Upper lobe of left lung (tissue), 6 donors: ENCODE measurements at regions not wholly inside any gene's neighbourhood (a gene's known extent, or its start where the extent isn't known, plus 50 kb on each side); places are given as distances from the start of the nearest gene placed in this dataset.

Source experiments
- ATAC-seq, 2 donors: fragments of 200-7000 bp; cut with Tn5 transposase; one replicate each; pipeline ENCODE4 v1.9.1; 2022; ENCODE audit warnings: mild to moderate bottlenecking in 2 of 2, moderate library complexity in 2 of 2; ENCODE audit not compliant: low FRiP score in 2 of 2
- DNase-seq, 2 donors: peaks; one replicate each; pipeline ENCODE4 v3.0.0-alpha.2; 2019 to 2020
- H3K27ac ChIP-seq, 4 donors: fragments of 200-600 bp; sonication (generic); one replicate each; pipeline ENCODE4 v1.5.1; 2016 to 2019
- H3K27me3 ChIP-seq, 4 donors: fragments of 200-600 bp; sonication (generic); one replicate each; pipeline ENCODE4 v1.5.1; 2017 to 2019
- H3K36me3 ChIP-seq, 4 donors: fragments of 200-600 bp; sonication (generic); one replicate each; pipeline ENCODE4 v1.5.1; 2016 to 2019
- H3K4me1 ChIP-seq, 4 donors: fragments of 200-600 bp; sonication (generic); one replicate each; pipeline ENCODE4 v1.5.1; 2018 to 2019
- H3K4me3 ChIP-seq, 4 donors: fragments of 200-600 bp; sonication (generic); one replicate each; pipeline ENCODE4 v1.5.1; 2017 to 2019; ENCODE audit warnings: mild to moderate bottlenecking in 2 of 4, moderate library complexity in 1 of 4
- H3K9me3 ChIP-seq, 4 donors: fragments of 200-600 bp; sonication (generic); one replicate each; pipeline ENCODE4 v1.5.1; 2018 to 2019
- EP300 ChIP-seq, 4 donors: sonication (generic); formaldehyde crosslinking; IDR thresholded peaks; one replicate each; pipeline ENCODE4 v1.5.1; 2017; ENCODE audit warnings: antibody characterized with exemption in 4 of 4, control low read depth in 2 of 4
- POLR2A ChIP-seq, 4 donors: fragments of 450-650 bp; IDR thresholded peaks; one replicate each; pipeline ENCODE4 v1.5.1; 2016 to 2017; ENCODE audit warnings: antibody characterized with exemption in 4 of 4, mild to moderate bottlenecking in 2 of 4
- POLR2AphosphoS5 ChIP-seq, 2 donors: sonication (generic); formaldehyde crosslinking; IDR thresholded peaks; one replicate each; pipeline ENCODE4 v1.5.1; 2017; ENCODE audit warnings: antibody characterized with exemption in 2 of 2
- WGBS, 2 donors: methylation state at CpG; one replicate each; pipeline ENCODE4 v1.1.5; 2017 to 2018; 5-methylcytosine and 5-hydroxymethylcytosine counted together
- TF ChIP-seq, protein P1 (sequence below), 6 experiments: fragments of 450-650 bp in 4 of 6; fragments of 200-600 bp in 2 of 6; sonication (generic) in 2 of 6; IDR thresholded peaks; one replicate each; pipeline ENCODE4 v1.5.1; 2016 to 2019; ENCODE audit warnings: antibody characterized with exemption in 6 of 6
- donor health status: DM: no; HTN: no; CAD: no; lungs with moderate emphysema.
- donor health status: DM: no; HTN: yes; CAD: no; lungs with severe emphysema.

DNA sequence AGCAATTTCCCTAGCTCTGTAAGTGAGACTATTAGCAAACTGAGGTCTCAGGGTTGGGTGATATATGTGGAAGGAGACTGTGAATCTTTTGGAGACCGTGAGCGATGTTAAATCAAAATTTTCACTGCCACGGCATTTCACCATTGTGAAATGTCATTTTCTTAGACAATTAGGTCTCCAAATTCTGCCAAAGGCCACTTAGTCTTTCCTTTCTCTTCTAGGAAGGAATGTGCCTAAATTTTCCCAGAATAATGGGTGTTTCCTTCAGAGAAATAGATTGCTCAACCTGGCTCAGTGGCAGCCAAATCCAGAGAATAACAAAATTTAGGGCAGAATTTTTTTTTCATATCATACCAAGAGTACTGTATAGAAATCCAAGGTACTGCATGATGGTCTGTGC, 64.5 kb upstream of the SCEL start:
- TF ChIP-seq POLR2AphosphoS5 (IDR thresholded peaks at IDR 0.05) (peak in 1 of 2 donors; percentile 15), EP300 (IDR thresholded peaks at IDR 0.05) (peak in 2 of 4 donors; percentile 11 to 40), POLR2A (IDR thresholded peaks at IDR 0.05) (no peak)
- TF ChIP-seq, protein P1, sequence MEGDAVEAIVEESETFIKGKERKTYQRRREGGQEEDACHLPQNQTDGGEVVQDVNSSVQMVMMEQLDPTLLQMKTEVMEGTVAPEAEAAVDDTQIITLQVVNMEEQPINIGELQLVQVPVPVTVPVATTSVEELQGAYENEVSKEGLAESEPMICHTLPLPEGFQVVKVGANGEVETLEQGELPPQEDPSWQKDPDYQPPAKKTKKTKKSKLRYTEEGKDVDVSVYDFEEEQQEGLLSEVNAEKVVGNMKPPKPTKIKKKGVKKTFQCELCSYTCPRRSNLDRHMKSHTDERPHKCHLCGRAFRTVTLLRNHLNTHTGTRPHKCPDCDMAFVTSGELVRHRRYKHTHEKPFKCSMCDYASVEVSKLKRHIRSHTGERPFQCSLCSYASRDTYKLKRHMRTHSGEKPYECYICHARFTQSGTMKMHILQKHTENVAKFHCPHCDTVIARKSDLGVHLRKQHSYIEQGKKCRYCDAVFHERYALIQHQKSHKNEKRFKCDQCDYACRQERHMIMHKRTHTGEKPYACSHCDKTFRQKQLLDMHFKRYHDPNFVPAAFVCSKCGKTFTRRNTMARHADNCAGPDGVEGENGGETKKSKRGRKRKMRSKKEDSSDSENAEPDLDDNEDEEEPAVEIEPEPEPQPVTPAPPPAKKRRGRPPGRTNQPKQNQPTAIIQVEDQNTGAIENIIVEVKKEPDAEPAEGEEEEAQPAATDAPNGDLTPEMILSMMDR (IDR thresholded peaks at IDR 0.05): no peak
- peak in 1 of 2 donors; percentile 60 for ATAC-seq
- H3K4me3 ChIP-seq: no peak overlapping the region
- no peak for DNase-seq
- H3K4me1 ChIP-seq: no peaks in the 10 kb centered on the region
- no peaks in the 10 kb centered on the region for H3K36me3 ChIP-seq
- H3K27me3 ChIP-seq: no peaks in the 10 kb centered on the region
- 86 to 92% methylated on average over 3 of the region's 3 CpGs for WGBS, 2 donors
- no peaks in the 10 kb centered on the region for H3K9me3 ChIP-seq
- H3K27ac ChIP-seq: no peak overlapping the region

DNA sequence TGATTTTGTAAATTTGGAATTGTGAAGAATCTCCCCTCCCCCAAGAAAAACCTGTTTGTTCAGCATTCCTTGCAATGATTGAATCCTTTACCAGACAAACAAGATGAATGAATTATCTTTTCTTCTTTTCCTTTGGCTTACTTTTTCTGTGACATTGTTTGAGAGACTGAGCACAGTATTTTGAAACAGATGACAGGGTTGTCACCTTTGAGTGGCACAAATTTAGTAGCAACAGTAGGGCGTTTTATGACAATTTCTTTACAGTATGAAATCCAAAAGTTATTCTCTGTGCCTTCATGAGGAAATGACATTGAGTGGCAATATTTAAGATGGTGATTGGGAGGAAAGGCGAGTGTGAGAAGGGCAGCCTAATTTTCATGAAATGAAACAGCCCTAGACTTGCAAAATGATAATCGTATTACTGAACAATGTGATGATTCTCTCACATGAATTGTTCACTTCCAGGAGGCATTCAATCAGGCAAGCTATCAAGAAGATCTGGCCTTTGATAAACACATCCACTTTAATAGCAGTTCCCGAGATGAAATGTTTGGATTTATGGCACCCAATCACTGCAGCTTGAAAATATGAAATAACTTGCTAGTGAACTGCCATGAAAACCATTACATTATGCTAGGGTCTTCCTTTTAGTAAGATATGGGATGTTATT, 68.6 kb upstream of the SCEL start:
- no peak for DNase-seq
- ATAC-seq: no peak
- H3K36me3 ChIP-seq: no peaks in the 10 kb centered on the region
- H3K4me3 ChIP-seq: no peak overlapping the region
- no peaks in the 10 kb centered on the region for H3K4me1 ChIP-seq
- WGBS, 2 donors: 73% methylated on average over 4 of the region's 4 CpGs
- no peaks in the 10 kb centered on the region for H3K27me3 ChIP-seq
- H3K9me3 ChIP-seq: no peaks in the 10 kb centered on the region
- no peak overlapping the region for H3K27ac ChIP-seq
- TF ChIP-seq EP300 (IDR thresholded peaks at IDR 0.05) (no peak), POLR2A (IDR thresholded peaks at IDR 0.05) (no peak), POLR2AphosphoS5 (IDR thresholded peaks at IDR 0.05) (no peak)
- TF ChIP-seq, protein P1 (IDR thresholded peaks at IDR 0.05): no peak

DNA sequence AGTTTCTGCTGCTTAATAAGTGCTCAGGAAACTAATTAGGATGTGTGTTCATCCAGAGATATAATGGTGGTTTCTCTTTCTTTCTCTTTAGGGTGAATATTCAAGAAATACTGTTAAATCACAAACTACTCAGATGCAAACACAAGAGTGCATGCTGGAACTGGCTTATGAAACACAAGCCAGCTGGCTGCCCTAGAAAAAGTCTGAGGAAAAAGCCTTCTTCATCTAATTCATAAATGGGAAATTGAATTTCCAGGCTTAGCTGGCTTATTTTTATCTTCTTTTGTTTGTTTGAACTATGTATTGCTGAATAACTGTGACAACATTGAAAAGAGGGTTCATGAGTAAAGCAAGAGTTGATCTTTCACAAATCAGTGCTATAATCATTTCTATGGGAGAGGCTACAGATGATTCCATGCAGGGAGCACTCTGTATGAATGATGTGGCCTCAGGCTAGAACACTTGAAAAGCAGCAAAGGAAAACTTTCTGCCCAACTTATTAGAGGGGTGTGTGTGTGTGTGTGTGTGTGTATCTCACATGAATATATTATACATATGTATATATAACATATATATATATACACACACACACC, 69.8 kb upstream of the SCEL start:
- Histone ChIP-seq H3K4me1 (no peaks in the 10 kb centered on the region), H3K36me3 (no peaks in the 10 kb centered on the region), H3K27ac (no peak overlapping the region), H3K4me3 (no peak overlapping the region), H3K9me3 (no peaks in the 10 kb centered on the region), H3K27me3 (no peaks in the 10 kb centered on the region)
- no peak for DNase-seq
- no peak for ATAC-seq
- TF ChIP-seq, protein P1 (IDR thresholded peaks at IDR 0.05): no peak
- no peak for TF ChIP-seq POLR2A (IDR thresholded peaks at IDR 0.05)
- no peak for TF ChIP-seq EP300 (IDR thresholded peaks at IDR 0.05)
- no peak for TF ChIP-seq POLR2AphosphoS5 (IDR thresholded peaks at IDR 0.05)

DNA sequence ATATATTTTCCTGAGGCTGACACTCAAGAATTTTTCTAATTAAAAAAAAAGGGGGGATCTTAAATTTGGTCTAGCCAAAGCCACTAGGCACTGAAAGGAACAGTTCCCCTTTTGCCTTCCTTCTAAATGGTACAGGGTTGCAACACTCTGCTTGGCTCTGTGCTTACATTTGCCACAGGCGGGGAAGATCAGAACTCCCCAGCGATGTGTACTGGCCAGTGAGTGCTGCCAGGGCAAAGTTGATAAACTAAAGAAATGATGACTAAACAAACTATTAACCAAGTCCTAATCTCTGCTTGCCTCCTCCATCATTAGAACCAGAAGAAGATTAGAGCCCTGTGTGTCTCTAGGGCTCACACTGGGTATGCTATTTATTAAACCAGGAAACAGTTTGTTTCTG, 75.3 kb upstream of the SCEL start:
- WGBS, 2 donors: 37 to 63% methylated on average over 2 of the region's 2 CpGs
- Histone ChIP-seq H3K27ac (no peak overlapping the region), H3K4me3 (no peak overlapping the region), H3K9me3 (no peaks in the 10 kb centered on the region), H3K4me1 (peaks cover 0 to 4% (median 0%) of the 10 kb centered on the region in 4 donors), H3K36me3 (no peaks in the 10 kb centered on the region), H3K27me3 (no peaks in the 10 kb centered on the region)
- TF ChIP-seq, protein P1 (IDR thresholded peaks at IDR 0.05): no peak
- TF ChIP-seq EP300 (IDR thresholded peaks at IDR 0.05) (no peak), POLR2A (IDR thresholded peaks at IDR 0.05) (no peak), POLR2AphosphoS5 (IDR thresholded peaks at IDR 0.05) (no peak)
- peak; percentile 75 to 92 for ATAC-seq
- peak in 1 of 2 donors; percentile 68 for DNase-seq

DNA sequence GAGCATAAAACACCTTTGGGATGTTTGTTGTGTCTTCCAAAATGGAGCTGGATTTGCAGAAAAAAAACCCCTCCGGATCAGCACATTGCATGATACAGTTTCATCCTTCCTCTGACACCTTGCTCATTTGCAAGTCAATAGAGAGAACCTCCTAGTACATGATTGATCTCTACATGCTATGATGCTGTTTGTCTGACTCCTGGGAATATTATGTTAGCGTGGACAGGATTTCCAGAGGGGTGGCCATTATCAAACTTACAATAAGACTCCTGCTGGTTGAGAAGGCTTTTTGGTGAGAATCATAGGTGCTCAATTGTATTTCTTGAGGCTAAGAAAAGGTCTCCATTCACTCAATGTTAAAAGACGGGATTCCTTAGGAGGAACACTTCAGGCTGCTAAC, 75.9 kb upstream of the SCEL start:
- TF ChIP-seq POLR2A (IDR thresholded peaks at IDR 0.05): no peak
- TF ChIP-seq, protein P1 (IDR thresholded peaks at IDR 0.05): no peak
- TF ChIP-seq POLR2AphosphoS5 (IDR thresholded peaks at IDR 0.05): no peak
- TF ChIP-seq EP300 (IDR thresholded peaks at IDR 0.05): no peak
- H3K4me1 ChIP-seq: peaks cover 0 to 4% (median 0%) of the 10 kb centered on the region in 4 donors
- H3K27ac ChIP-seq: no peak overlapping the region
- no peaks in the 10 kb centered on the region for H3K27me3 ChIP-seq
- H3K4me3 ChIP-seq: no peak overlapping the region
- H3K9me3 ChIP-seq: no peaks in the 10 kb centered on the region
- WGBS, 2 donors: 78 to 82% methylated on average over 3 of the region's 3 CpGs
- no peaks in the 10 kb centered on the region for H3K36me3 ChIP-seq
- no peak for ATAC-seq
- no peak for DNase-seq
